GM18502 (cell line): ENCODE measurements at regions not wholly inside any gene's neighbourhood (a gene's known extent, or its start where the extent isn't known, plus 50 kb on each side); places are given as distances from the start of the nearest gene placed in this dataset.

Experiments used
- ATAC-seq: cut with Tn5 transposase; IDR thresholded peaks from one replicate; pipeline ENCODE4 v1.9.1; 2021; ENCODE audit warnings: mild to moderate bottlenecking; ENCODE audit not compliant: unreplicated experiment, poor library complexity

- ATAC-seq: no peak
These were observed 765.8 kb upstream of the ARRDC4 start for GRCh38 chr15:97194750-97195149.

GRCh38 chr15:97196048-97197014, 764.2 kb upstream of the ARRDC4 start:
- ATAC-seq: no peak

DNA sequence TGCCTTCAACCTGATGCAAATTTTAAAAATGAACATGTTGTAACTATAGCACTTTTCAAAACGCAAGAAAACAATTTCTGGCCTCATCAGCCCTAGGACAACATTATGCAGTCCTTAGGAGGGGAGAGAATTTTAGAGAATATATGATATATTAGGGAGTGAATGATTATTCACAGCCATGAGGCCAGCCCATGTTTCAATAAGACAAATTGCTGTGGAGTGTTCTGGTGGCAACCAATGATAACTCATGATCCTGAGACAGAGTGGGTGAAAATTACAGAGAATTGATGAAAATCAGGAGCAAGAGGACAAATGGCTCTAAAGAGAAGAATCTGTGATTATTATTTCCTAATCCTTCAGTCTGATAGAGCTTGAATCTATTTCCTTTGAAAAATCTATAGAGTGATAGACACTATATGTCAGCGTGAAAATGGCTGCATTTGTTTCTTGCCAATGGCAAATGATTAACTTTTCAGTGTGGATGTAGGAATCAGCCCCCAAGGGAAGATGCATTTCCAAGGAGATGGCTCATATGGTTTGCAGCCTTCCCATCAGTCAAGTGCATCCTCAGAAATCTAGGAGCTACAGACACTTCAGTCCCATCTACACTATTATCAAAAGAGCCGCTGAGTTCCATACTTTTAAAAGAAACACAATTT, 761.0 kb upstream of the ARRDC4 start:
- ATAC-seq: no peak

- no peak for ATAC-seq
These were observed 760.3 kb upstream of the ARRDC4 start for GRCh38 chr15:97200161-97200560.

DNA sequence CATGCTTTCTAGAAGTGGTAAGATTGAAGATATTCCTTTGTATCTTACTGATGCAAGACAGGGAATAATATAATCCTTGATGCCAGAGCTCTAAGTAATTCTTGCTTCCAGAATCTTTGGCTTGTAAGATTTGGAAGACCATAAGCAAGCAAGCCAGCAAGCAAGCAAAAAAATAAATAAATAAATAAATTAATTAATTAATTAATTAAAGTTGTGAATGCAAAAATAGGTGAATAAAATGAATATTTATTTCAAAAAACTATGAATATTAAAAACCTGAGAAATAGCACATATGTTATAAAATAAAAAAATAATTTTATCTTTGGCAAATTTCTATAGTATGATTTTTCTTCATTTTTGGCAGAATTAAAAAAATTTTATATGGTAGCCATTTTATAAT, 750.2 kb upstream of the ARRDC4 start:
- no peak for ATAC-seq

GRCh38 chr15:97215629-97216028, 744.9 kb upstream of the ARRDC4 start:
- ATAC-seq: no peak

- ATAC-seq: no peak
These were observed 736.3 kb upstream of the ARRDC4 start for GRCh38 chr15:97224191-97224641.

GRCh38 chr15:97234851-97235610, 725.5 kb upstream of the ARRDC4 start:
- ATAC-seq: peak; percentile 66

DNA sequence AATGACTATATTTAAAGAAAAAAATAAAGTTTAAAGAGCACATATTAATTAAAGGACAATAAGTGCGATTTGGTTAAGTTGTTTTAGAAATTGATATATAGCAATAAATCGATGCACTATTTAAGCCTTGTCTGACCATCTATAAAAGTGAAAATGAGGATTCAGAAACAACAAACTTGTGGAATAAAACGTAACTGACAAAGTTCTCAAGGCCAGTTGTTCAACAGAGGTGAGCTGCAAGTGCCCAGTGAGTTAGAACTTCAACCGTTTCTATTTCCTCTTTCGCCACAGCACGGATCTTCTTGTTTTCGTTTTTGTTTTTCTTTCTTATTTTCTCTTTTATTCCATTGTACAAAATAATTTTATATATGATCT, 724.9 kb upstream of the ARRDC4 start:
- no peak for ATAC-seq

DNA sequence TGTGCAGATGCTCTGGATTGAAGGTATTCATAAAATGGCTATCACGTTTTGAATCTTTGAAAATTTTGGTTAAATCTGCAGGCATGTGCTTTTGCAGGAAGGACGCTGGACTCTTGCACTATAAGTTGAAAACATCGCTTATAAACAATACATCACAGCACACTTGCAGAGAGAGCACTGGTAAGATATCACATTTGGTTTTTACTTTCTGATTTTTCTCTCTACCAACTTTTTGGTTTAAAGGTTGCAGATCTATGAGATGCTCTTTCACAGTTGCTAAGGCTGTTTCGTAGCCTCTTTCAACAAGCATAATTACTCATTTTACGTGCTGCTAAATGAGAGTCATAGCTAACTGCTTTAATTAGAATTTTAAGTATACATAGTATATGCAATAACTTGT, 724.4 kb upstream of the ARRDC4 start:
- ATAC-seq: no peak

DNA sequence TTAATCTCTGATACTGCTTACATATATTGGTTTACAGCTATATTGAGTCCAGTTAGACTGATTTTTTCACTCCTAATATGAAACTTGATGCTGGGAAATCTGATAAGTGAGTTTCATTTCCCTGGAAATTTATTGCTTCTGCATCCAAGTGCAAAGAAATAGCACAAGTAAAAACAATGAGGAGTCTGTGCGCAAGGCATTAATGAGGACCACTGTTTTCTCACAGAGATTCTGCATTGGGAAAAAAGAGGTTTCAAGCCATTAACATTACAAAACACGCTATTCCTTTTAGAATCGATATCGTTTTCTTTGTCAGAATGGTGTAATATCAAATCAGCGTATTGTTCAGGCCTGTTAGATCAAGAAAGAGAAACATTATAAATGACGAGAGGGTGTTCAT, 723.3 kb upstream of the ARRDC4 start:
- ATAC-seq: no peak

- ATAC-seq: no peak
These were observed 712.1 kb upstream of the ARRDC4 start for GRCh38 chr15:97248376-97248775.

- no peak for ATAC-seq
These were observed 700.6 kb upstream of the ARRDC4 start for GRCh38 chr15:97259943-97260342.

DNA sequence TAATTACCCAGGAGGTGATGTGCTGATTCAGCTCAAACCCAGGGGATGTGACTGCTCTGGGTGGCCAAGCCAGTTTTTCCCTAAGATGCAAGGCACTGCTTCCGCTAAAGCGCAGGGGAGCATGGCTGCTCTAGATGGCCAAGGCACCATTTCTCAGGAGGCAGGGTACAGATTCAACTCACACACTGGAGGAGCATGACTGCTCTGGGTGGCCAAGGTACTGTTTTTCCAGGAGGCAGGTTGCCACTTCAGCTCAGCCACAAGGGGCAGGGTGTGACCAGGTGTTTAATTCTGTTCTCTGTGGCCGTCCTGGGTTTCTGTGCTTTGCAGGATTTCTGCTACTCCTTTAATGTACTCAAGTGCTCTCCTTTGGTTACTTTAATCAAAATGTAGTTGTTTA, 659.3 kb upstream of the ARRDC4 start:
- no peak for ATAC-seq

GRCh38 chr15:97316362-97316761, 644.1 kb upstream of the ARRDC4 start:
- ATAC-seq: no peak

- ATAC-seq: no peak
These were observed 643.3 kb upstream of the ARRDC4 start for GRCh38 chr15:97317163-97317562.

- no peak for ATAC-seq
These were observed 641.2 kb upstream of the ARRDC4 start for GRCh38 chr15:97319291-97319690.

DNA sequence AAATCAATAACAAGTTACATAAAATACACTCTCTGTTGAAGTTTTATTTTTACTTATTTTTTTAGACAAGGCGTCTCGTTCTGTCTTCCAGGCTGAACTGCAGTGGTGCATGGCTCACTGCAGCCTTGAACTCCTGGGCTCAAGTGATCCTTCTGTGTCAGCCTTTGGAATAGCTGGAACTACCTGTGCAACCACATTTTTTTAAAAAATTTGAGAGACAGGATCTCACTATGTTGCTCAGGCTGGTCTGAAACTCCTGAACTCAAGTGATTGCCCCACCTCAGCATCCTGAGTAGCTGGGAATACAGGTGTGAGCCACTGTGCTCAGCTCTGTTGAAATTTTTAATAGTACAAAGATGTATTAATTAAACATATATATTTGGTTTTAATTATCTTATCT, 614.3 kb upstream of the ARRDC4 start:
- no peak for ATAC-seq

DNA sequence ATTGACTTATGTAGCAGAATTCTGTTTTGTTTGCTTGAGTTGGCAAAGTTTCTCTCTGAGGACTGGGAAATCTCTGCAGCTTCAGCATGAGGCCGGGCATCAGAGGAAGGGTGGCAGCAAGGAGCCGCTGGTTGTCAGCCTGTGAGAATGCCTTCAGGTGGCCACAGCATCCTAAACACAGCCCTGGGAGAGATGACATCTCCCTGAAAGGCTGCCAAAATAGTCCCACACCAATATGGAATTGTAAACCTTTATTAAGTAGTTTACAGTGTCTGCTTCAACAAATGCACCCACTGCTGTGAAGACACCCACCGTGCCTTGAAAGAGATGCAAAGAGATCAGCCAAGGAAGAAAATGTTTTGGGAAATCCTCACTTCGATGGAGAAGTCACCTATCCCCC, 609.7 kb upstream of the ARRDC4 start:
- no peak for ATAC-seq

- no peak for ATAC-seq
These were observed 577.0 kb upstream of the ARRDC4 start for GRCh38 chr15:97383516-97383915.

- no peak for ATAC-seq
These were observed 573.6 kb upstream of the ARRDC4 start for GRCh38 chr15:97386940-97387339.
